ENCODE measurements at regions not wholly inside any gene's neighbourhood (a gene's known extent, or its start where the extent isn't known, plus 50 kb on each side); places are given as distances from the start of the nearest gene placed in this dataset.
"Not testable (repeated sequence)": the region's sequence is repeated elsewhere in the genome, so short reads cannot be mapped to it uniquely, and the experiment has no call there.

DNA sequence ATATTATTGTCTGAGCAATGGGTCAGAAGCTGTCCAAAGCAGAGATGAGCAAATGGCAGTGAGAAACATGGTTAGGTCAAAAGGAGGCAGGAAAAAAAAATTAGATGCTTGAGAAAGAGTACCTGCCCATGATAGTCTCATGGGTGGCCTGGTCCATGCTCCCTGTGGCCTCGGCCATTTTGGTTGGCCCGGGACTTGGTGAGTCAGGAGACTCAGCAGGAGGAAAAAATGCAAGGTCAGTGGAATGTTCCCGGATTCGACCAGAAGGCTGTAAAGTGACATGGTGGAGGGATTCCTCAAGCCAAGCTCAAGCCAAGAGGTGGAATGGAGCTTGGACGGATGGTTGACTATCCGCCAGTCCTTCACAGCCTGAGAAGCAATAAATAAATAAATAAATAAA lies 236.7 kb downstream of the ASMT start:
- Histone ChIP-seq H3K4me1 (ENCODE audit: insufficient read depth, low read length) (no peaks in the 10 kb centered on the region), H3K4me3 (ENCODE audit: low read depth in 1 of 2, low read length in 2 of 2) (no peak overlapping the region), H3K9me3 (ENCODE audit: insufficient read depth, low read length, severe bottlenecking) (no peaks in the 10 kb centered on the region), H2AFZ (ENCODE audit: low read depth, low read length) (no peak overlapping the region), H3K27ac (ENCODE audit: low read length) (no peak overlapping the region), H3K79me2 (ENCODE audit: insufficient read depth, low read length) (no peaks in the 10 kb centered on the region), H3K36me3 (ENCODE audit: insufficient read depth, low read length) (no peaks in the 10 kb centered on the region), H3K9ac (ENCODE audit: low read depth, low read length) (no peak overlapping the region), H4K20me1 (ENCODE audit: insufficient read depth, low read length) (no peaks in the 10 kb centered on the region), H3K27me3 (ENCODE audit: insufficient read depth, low read length, poor library complexity) (no peaks in the 10 kb centered on the region), H3K4me2 (ENCODE audit: insufficient read depth, low read length) (no peak overlapping the region)
- DNase-seq = no peak
- ATAC-seq (ENCODE audit: insufficient read depth, low read depth) = no peak
- TF ChIP-seq EZH2 (IDR thresholded peaks at IDR 0.05; ENCODE audit: borderline replicate concordance, low read depth, low read length, severe bottlenecking) = no peak
- TF ChIP-seq, protein P1, sequence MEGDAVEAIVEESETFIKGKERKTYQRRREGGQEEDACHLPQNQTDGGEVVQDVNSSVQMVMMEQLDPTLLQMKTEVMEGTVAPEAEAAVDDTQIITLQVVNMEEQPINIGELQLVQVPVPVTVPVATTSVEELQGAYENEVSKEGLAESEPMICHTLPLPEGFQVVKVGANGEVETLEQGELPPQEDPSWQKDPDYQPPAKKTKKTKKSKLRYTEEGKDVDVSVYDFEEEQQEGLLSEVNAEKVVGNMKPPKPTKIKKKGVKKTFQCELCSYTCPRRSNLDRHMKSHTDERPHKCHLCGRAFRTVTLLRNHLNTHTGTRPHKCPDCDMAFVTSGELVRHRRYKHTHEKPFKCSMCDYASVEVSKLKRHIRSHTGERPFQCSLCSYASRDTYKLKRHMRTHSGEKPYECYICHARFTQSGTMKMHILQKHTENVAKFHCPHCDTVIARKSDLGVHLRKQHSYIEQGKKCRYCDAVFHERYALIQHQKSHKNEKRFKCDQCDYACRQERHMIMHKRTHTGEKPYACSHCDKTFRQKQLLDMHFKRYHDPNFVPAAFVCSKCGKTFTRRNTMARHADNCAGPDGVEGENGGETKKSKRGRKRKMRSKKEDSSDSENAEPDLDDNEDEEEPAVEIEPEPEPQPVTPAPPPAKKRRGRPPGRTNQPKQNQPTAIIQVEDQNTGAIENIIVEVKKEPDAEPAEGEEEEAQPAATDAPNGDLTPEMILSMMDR (IDR thresholded peaks at IDR 0.05; ENCODE audit: borderline replicate concordance, extremely low read depth, low read length, poor library complexity, severe bottlenecking) = no peak

DNA sequence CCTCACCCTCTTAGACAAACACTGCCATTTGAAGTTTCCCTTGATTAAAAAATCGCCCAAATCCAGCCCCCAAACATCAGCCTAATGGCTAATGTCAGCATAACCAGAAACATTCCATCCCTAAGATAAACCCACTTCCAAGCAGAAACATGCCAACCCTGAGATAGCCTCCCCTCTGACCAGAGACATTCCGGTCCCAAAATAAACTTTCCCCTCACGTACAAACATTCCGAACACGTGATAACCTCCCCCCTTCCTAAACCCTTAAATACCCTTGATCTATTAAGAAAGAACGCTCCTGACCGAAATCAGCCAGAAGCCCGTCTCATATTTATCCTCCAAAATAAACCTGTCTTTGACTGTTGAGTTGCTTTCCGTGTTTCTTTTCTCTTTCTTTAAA lies 237.2 kb downstream of the ASMT start:
- Histone ChIP-seq H3K27me3 (ENCODE audit: insufficient read depth, low read length, poor library complexity) (no peaks in the 10 kb centered on the region), H3K79me2 (ENCODE audit: insufficient read depth, low read length) (no peaks in the 10 kb centered on the region), H3K27ac (ENCODE audit: low read length) (no peak overlapping the region), H2AFZ (ENCODE audit: low read depth, low read length) (no peak overlapping the region), H3K4me1 (ENCODE audit: insufficient read depth, low read length) (no peaks in the 10 kb centered on the region), H4K20me1 (ENCODE audit: insufficient read depth, low read length) (no peaks in the 10 kb centered on the region), H3K9ac (ENCODE audit: low read depth, low read length) (no peak overlapping the region), H3K4me2 (ENCODE audit: insufficient read depth, low read length) (no peak overlapping the region), H3K36me3 (ENCODE audit: insufficient read depth, low read length) (no peaks in the 10 kb centered on the region), H3K4me3 (ENCODE audit: low read depth in 1 of 2, low read length in 2 of 2) (no peak overlapping the region), H3K9me3 (ENCODE audit: insufficient read depth, low read length, severe bottlenecking) (no peaks in the 10 kb centered on the region)
- no peak for TF ChIP-seq EZH2 (IDR thresholded peaks at IDR 0.05; ENCODE audit: borderline replicate concordance, low read depth, low read length, severe bottlenecking)
- TF ChIP-seq, protein P1 (IDR thresholded peaks at IDR 0.05; ENCODE audit: borderline replicate concordance, extremely low read depth, low read length, poor library complexity, severe bottlenecking) = no peak
- ATAC-seq (ENCODE audit: insufficient read depth, low read depth) (no peak), DNase-seq (no peak)

DNA sequence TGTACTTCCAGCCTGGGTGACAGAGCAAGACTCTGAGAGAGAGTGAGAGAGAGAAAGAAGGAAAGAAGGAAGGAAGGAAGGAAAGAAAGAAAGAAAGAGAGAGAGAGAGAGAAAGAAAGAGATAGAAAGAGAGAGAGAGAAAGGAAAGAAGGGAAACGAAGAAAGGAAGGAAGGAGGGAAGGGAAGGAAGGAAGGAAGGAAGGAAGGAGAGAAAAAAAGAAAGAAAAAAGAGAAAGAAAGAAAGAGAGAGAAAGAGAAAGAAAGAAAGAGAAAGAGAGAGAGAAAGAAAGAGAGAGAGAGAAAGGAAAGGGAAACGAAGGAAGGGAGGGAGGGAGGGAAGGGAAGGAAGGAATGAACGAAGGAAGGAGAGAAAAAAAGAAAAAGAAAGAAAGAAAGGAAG lies 238.6 kb downstream of the ASMT start:
- no peak for TF ChIP-seq EZH2 (IDR thresholded peaks at IDR 0.05; ENCODE audit: borderline replicate concordance, low read depth, low read length, severe bottlenecking)
- TF ChIP-seq, protein P1 (IDR thresholded peaks at IDR 0.05; ENCODE audit: borderline replicate concordance, extremely low read depth, low read length, poor library complexity, severe bottlenecking) = no peak
- DNase-seq = no peak
- no peak overlapping the region for H3K4me3 ChIP-seq (ENCODE audit: low read depth in 1 of 2, low read length in 2 of 2)

DNA sequence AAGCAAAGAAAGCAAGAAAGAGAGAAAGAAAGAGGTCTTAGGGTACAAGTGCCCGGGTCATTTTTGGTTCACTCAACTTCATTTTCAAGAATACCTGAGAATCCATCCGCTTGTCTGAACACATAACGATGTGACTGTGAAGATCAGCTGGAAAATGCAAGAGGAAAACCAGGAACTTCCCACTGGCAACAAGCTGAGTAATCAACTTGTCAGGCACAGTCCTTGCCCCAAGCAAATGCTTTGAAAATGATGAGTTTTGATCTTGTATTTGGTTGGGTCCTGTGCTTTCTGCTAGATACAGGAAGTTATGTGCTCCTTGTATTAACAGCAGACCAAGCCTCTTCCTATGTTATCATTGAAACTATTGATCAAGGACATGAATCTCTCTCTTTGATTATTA lies 239.1 kb downstream of the ASMT start:
- H3K9me3 ChIP-seq (ENCODE audit: insufficient read depth, low read length, severe bottlenecking) = no peaks in the 10 kb centered on the region
- H3K27me3 ChIP-seq (ENCODE audit: insufficient read depth, low read length, poor library complexity) = no peaks in the 10 kb centered on the region
- H3K9ac ChIP-seq (ENCODE audit: low read depth, low read length) = no peak overlapping the region
- no peak overlapping the region for H3K4me3 ChIP-seq (ENCODE audit: low read depth in 1 of 2, low read length in 2 of 2)
- H2AFZ ChIP-seq (ENCODE audit: low read depth, low read length) = no peak overlapping the region
- H3K27ac ChIP-seq (ENCODE audit: low read length) = no peak overlapping the region
- H3K36me3 ChIP-seq (ENCODE audit: insufficient read depth, low read length) = no peaks in the 10 kb centered on the region
- H3K4me2 ChIP-seq (ENCODE audit: insufficient read depth, low read length) = no peak overlapping the region
- no peak for ATAC-seq (ENCODE audit: insufficient read depth, low read depth)
- no peak for DNase-seq
- no peaks in the 10 kb centered on the region for H3K79me2 ChIP-seq (ENCODE audit: insufficient read depth, low read length)
- TF ChIP-seq EZH2 (IDR thresholded peaks at IDR 0.05; ENCODE audit: borderline replicate concordance, low read depth, low read length, severe bottlenecking) = no peak
- TF ChIP-seq, protein P1 (IDR thresholded peaks at IDR 0.05; ENCODE audit: borderline replicate concordance, extremely low read depth, low read length, poor library complexity, severe bottlenecking) = no peak
- no peaks in the 10 kb centered on the region for H3K4me1 ChIP-seq (ENCODE audit: insufficient read depth, low read length)
- no peaks in the 10 kb centered on the region for H4K20me1 ChIP-seq (ENCODE audit: insufficient read depth, low read length)

More for the DNA sequence above, 238.6 kb downstream of the ASMT start:
- H3K4me2 ChIP-seq (ENCODE audit: insufficient read depth, low read length) = no peak overlapping the region
- H3K27me3 ChIP-seq (ENCODE audit: insufficient read depth, low read length, poor library complexity) = no peaks in the 10 kb centered on the region
- no peaks in the 10 kb centered on the region for H3K9me3 ChIP-seq (ENCODE audit: insufficient read depth, low read length, severe bottlenecking)
- H4K20me1 ChIP-seq (ENCODE audit: insufficient read depth, low read length) = no peaks in the 10 kb centered on the region
- H3K9ac ChIP-seq (ENCODE audit: low read depth, low read length) = no peak overlapping the region
- H2AFZ ChIP-seq (ENCODE audit: low read depth, low read length) = no peak overlapping the region
- no peak overlapping the region for H3K27ac ChIP-seq (ENCODE audit: low read length)
- ATAC-seq (ENCODE audit: insufficient read depth, low read depth) = no peak
- no peaks in the 10 kb centered on the region for H3K36me3 ChIP-seq (ENCODE audit: insufficient read depth, low read length)
- H3K79me2 ChIP-seq (ENCODE audit: insufficient read depth, low read length) = no peaks in the 10 kb centered on the region
- H3K4me1 ChIP-seq (ENCODE audit: insufficient read depth, low read length) = no peaks in the 10 kb centered on the region

DNA sequence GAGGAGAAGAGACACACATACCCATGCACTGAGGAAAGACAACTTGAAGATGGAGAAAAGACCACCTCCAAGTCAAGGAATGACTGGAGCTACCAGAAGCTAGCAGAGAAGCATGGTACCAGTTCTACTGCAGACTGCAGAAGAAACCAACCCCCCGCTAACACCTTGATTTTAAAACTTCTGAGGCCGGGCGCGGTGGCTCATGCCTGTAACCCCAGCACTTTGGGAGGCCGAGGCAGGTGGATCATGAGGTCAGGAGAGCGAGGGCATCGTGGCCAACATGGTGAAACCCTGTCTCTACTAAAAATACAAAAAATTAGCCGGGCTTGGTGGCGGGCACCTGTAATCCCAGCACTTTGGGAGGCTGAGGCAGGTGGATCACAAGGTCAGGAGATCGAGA lies 240.0 kb downstream of the ASMT start:
- H3K27ac ChIP-seq (ENCODE audit: low read length); H3K27me3 ChIP-seq (ENCODE audit: insufficient read depth, low read length, poor library complexity); H3K4me2 ChIP-seq (ENCODE audit: insufficient read depth, low read length); H3K9ac ChIP-seq (ENCODE audit: low read depth, low read length); H2AFZ ChIP-seq (ENCODE audit: low read depth, low read length); H4K20me1 ChIP-seq (ENCODE audit: insufficient read depth, low read length); H3K4me1 ChIP-seq (ENCODE audit: insufficient read depth, low read length); H3K79me2 ChIP-seq (ENCODE audit: insufficient read depth, low read length); H3K36me3 ChIP-seq (ENCODE audit: insufficient read depth, low read length); H3K4me3 ChIP-seq (ENCODE audit: low read depth in 1 of 2, low read length in 2 of 2); H3K9me3 ChIP-seq (ENCODE audit: insufficient read depth, low read length, severe bottlenecking); DNase-seq; ATAC-seq (ENCODE audit: insufficient read depth, low read depth): not testable (repeated sequence)
